C4-2B (cell line): ENCODE measurements at regions not wholly inside any gene's neighbourhood (a gene's known extent, or its start where the extent isn't known, plus 50 kb on each side); places are given as distances from the start of the nearest gene placed in this dataset.

Experiments
- ZFX ChIP-seq: fragments of 450-650 bp; IDR thresholded peaks from 2 replicates; pipeline ENCODE4 v1.6.1; 2017
- TF ChIP-seq, protein P1 (sequence below): fragments of 450-650 bp; conservative IDR thresholded peaks from 2 replicates; pipeline ENCODE4 v1.5.1; 2017; ENCODE audit warnings: mild to moderate bottlenecking

DNA sequence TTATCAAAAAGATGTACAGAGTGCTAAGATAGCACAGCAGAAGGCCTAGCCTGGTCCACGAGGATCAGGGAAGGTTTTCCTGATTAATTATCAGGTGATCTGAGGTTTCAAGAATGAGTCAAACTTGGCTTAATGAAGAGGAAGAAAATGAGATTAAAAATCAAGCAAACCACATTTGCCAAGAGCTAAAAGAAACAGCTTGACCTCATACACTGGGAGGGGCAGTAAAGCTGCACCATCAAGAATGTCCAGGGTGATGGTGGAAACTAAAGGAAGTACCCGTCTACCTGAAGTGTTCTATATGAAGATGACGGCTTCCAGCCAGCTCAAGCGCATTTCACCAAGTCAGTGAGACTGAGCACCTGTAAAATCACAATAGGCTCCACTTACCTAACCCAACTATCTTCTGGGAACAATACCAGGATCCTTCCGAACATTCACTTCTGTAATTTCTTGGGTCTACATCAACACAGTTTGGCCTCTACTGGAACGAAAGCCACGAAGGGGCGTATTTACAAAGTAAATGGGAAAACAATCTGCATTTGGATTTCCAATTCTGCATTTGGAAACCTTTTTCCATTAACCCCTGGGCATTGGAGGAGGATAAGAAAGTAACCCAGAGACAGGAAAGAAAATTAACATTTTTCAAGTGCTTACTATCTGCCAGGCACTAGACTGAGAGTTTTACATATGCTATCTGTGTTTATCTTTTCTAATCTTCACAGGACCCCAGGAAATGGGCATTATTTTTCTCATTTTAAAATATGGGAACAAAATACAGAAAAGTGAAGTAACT, 114.0 kb upstream of the DCLK2 start:
- TF ChIP-seq, protein P1, sequence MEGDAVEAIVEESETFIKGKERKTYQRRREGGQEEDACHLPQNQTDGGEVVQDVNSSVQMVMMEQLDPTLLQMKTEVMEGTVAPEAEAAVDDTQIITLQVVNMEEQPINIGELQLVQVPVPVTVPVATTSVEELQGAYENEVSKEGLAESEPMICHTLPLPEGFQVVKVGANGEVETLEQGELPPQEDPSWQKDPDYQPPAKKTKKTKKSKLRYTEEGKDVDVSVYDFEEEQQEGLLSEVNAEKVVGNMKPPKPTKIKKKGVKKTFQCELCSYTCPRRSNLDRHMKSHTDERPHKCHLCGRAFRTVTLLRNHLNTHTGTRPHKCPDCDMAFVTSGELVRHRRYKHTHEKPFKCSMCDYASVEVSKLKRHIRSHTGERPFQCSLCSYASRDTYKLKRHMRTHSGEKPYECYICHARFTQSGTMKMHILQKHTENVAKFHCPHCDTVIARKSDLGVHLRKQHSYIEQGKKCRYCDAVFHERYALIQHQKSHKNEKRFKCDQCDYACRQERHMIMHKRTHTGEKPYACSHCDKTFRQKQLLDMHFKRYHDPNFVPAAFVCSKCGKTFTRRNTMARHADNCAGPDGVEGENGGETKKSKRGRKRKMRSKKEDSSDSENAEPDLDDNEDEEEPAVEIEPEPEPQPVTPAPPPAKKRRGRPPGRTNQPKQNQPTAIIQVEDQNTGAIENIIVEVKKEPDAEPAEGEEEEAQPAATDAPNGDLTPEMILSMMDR: no peak
- TF ChIP-seq ZFX: no peak
